SU-DHL-6 (cell line): ENCODE measurements at regions not wholly inside any gene's neighbourhood (a gene's known extent, or its start where the extent isn't known, plus 50 kb on each side); places are given as distances from the start of the nearest gene placed in this dataset.

Experiments used
- EZH2phosphoT487 ChIP-seq: fragments of 200-600 bp; sonication (generic), shearing (Covaris generic); conservative IDR thresholded peaks from 2 replicates; pipeline ENCODE4 v1.6.1; 2018; ENCODE audit warnings: mild to moderate bottlenecking, antibody characterized with exemption, low read length, moderate library complexity, mixed read lengths
- TF ChIP-seq, protein P1 (sequence below): fragments of 200-600 bp; sonication (generic); IDR thresholded peaks from one replicate; pipeline ENCODE4 v1.5.1; 2017; ENCODE audit warnings: antibody characterized with exemption, mild to moderate bottlenecking, low read length, moderate library complexity; ENCODE audit not compliant: insufficient read depth, poor library complexity, severe bottlenecking

DNA sequence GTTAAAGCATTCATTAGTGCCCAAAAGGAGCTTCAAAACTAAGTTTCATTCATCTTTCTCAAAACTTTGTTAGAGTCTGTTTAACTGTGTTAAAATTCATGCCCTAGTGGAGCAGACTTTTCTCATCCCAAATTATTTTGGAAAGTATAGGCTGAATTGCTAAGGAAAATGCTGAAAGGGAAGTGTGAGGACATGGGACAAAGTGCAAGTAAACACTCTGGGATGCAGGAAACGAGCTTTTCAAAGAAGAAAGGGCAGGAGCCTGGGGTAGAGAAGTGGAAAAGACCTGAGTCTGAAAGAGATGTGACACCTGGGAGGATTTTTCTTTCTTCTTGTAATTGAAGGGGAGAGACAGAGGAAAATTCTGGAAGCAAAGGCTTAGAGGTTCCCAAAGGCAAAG, 93.1 kb upstream of the ANKRD1 start:
- TF ChIP-seq, protein P1, sequence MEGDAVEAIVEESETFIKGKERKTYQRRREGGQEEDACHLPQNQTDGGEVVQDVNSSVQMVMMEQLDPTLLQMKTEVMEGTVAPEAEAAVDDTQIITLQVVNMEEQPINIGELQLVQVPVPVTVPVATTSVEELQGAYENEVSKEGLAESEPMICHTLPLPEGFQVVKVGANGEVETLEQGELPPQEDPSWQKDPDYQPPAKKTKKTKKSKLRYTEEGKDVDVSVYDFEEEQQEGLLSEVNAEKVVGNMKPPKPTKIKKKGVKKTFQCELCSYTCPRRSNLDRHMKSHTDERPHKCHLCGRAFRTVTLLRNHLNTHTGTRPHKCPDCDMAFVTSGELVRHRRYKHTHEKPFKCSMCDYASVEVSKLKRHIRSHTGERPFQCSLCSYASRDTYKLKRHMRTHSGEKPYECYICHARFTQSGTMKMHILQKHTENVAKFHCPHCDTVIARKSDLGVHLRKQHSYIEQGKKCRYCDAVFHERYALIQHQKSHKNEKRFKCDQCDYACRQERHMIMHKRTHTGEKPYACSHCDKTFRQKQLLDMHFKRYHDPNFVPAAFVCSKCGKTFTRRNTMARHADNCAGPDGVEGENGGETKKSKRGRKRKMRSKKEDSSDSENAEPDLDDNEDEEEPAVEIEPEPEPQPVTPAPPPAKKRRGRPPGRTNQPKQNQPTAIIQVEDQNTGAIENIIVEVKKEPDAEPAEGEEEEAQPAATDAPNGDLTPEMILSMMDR = no peak
- no peak for TF ChIP-seq EZH2phosphoT487
